Activated B cell treated with CpG ODN at 0.5 μM for 24 hours (primary cell): ENCODE measurements at regions not wholly inside any gene's neighbourhood (a gene's known extent, or its start where the extent isn't known, plus 50 kb on each side); places are given as distances from the start of the nearest gene placed in this dataset.

Experiments used
- ATAC-seq: fragments of 200-7000 bp; cut with Tn5 transposase; one replicate; pipeline ENCODE4 v1.10.0; 2021; ENCODE audit warnings: low read depth, mild to moderate bottlenecking, moderate library complexity
- CTCF ChIA-PET: fragments of 350-600 bp; sonication (Branson Sonifier 250); formaldehyde crosslinking; loops from one replicate; lab custom pipeline; 2021; ENCODE audit warnings: antibody characterized with exemption; lab: Charles Lee
- POLR2A ChIA-PET: fragments of 350-600 bp; sonication (Branson Sonifier 250); formaldehyde crosslinking; loops from one replicate; lab custom pipeline; 2021; ENCODE audit warnings: antibody characterized with exemption; lab: Charles Lee
- DNase-seq: peaks from one replicate; pipeline ENCODE4 v3.0.0; 2022
- H3K27ac Mint-ChIP-seq: one replicate; pipeline ENCODE4 v1.8.0; 2020; ENCODE audit warnings: mixed read lengths
- H3K27me3 Mint-ChIP-seq: one replicate; pipeline ENCODE4 v1.8.0; 2021; ENCODE audit warnings: mixed read lengths
- H3K36me3 Mint-ChIP-seq: one replicate; pipeline ENCODE4 v1.8.0; 2021; ENCODE audit warnings: low read depth, mixed read lengths
- H3K4me1 Mint-ChIP-seq: one replicate; pipeline ENCODE4 v1.8.0; 2021; ENCODE audit warnings: mixed read lengths
- H3K4me3 Mint-ChIP-seq: one replicate; pipeline ENCODE4 v1.8.0; 2020; ENCODE audit warnings: mild to moderate bottlenecking, mixed read lengths
- H3K9me3 Mint-ChIP-seq: one replicate; pipeline ENCODE4 v1.8.0; 2020; ENCODE audit warnings: mixed read lengths
- CTCF ChIP-seq: fragments of 200-600 bp; IDR thresholded peaks from one replicate; pipeline ENCODE4 v1.8.0; 2022; ENCODE audit warnings: antibody characterized with exemption, mild to moderate bottlenecking
- intact Hi-C: fragments of 100-400 bp; cut with micrococcal nuclease; formaldehyde crosslinking; loops from one replicate; pipeline ENCODE4 v1.15.1; 2024

GRCh38 chr2:118309946-118310680 is 221.8 kb downstream of the INSIG2 start:
- ATAC-seq, result peak; percentile 52
- peak overlapping the region; percentile 83 for H3K4me3 Mint-ChIP-seq
- peaks cover 2% of the 10 kb centered on the region for H3K4me1 Mint-ChIP-seq
- POLR2A ChIA-PET, result no interaction called here
- H3K36me3 Mint-ChIP-seq, result no peaks in the 10 kb centered on the region
- peak overlapping the region; percentile 70 for H3K27ac Mint-ChIP-seq
- H3K9me3 Mint-ChIP-seq, result no peaks in the 10 kb centered on the region
- peak; percentile 23 for DNase-seq
- peaks cover 42% of the 10 kb centered on the region for H3K27me3 Mint-ChIP-seq
- intact Hi-C loops, result loop anchor here (1.0 to 10.0 kb wide), 2 partner anchors 86 to 1055 kb away; partner anchors contain the start of genes C2orf76 and DBI
- TF ChIP-seq CTCF, result no peak
- CTCF ChIA-PET, result no interaction called here

- Mint-ChIP-seq H3K4me1 (peaks cover 2% of the 10 kb centered on the region), H3K27me3 (peaks cover 38% of the 10 kb centered on the region), H3K27ac (peak overlapping the region; percentile 70), H3K36me3 (no peaks in the 10 kb centered on the region), H3K9me3 (no peaks in the 10 kb centered on the region), H3K4me3 (peak overlapping the region; percentile 83)
- DNase-seq (no peak), ATAC-seq (no peak)
- intact Hi-C loops, result no loop called here
- CTCF ChIA-PET, result no interaction called here
- TF ChIP-seq CTCF, result no peak
- POLR2A ChIA-PET, result no interaction called here
Measured at GRCh38 chr2:118309257-118309945, 221.1 kb downstream of the INSIG2 start.

GRCh38 chr2:118307864-118308263 is 219.6 kb downstream of the INSIG2 start:
- H3K36me3 Mint-ChIP-seq, result no peaks in the 10 kb centered on the region
- H3K4me3 Mint-ChIP-seq, result no peak overlapping the region
- ChIA-PET POLR2A (no interaction called here), CTCF (no interaction called here)
- H3K27ac Mint-ChIP-seq, result no peak overlapping the region
- H3K4me1 Mint-ChIP-seq, result peaks cover 2% of the 10 kb centered on the region
- H3K27me3 Mint-ChIP-seq, result peaks cover 34% of the 10 kb centered on the region
- intact Hi-C loops, result no loop called here
- H3K9me3 Mint-ChIP-seq, result no peaks in the 10 kb centered on the region
- ATAC-seq, result no peak
- no peak for TF ChIP-seq CTCF
- DNase-seq, result no peak

GRCh38 chr2:118301248-118301647 is 213.0 kb downstream of the INSIG2 start:
- H3K36me3 Mint-ChIP-seq, result no peaks in the 10 kb centered on the region
- H3K27ac Mint-ChIP-seq, result no peak overlapping the region
- no peak overlapping the region for H3K4me3 Mint-ChIP-seq
- no peaks in the 10 kb centered on the region for H3K9me3 Mint-ChIP-seq
- DNase-seq, result no peak
- POLR2A ChIA-PET, result no interaction called here
- peaks cover 19% of the 10 kb centered on the region for H3K27me3 Mint-ChIP-seq
- CTCF ChIA-PET, result no interaction called here
- no peaks in the 10 kb centered on the region for H3K4me1 Mint-ChIP-seq
- no peak for ATAC-seq
- intact Hi-C loops, result no loop called here
- TF ChIP-seq CTCF, result no peak

- Mint-ChIP-seq H3K27ac (no peak overlapping the region), H3K36me3 (no peaks in the 10 kb centered on the region), H3K27me3 (peaks cover 22% of the 10 kb centered on the region), H3K4me3 (no peak overlapping the region), H3K9me3 (peaks cover 1% of the 10 kb centered on the region), H3K4me1 (no peaks in the 10 kb centered on the region)
- ChIA-PET CTCF (no interaction called here), POLR2A (no interaction called here)
- no peak for DNase-seq
- intact Hi-C loops, result no loop called here
- TF ChIP-seq CTCF, result no peak
- ATAC-seq, result no peak
Measured at GRCh38 chr2:118300832-118301231, 212.6 kb downstream of the INSIG2 start.
